K562 (cell line): ENCODE measurements at regions not wholly inside any gene's neighbourhood (a gene's known extent, or its start where the extent isn't known, plus 50 kb on each side); places are given as distances from the start of the nearest gene placed in this dataset.

Source experiments
- BRF2 ChIP-seq: IDR thresholded peaks from 3 replicates; pipeline ENCODE4 v1.6.1; 2011; ENCODE audit warnings: borderline replicate concordance, mild to moderate bottlenecking; ENCODE audit not compliant: insufficient read length, insufficient read depth
- E2F6 ChIP-seq, 2 experiments: IDR thresholded peaks; 2 replicates each; pipeline ENCODE4 v1.6.1; 2011; ENCODE audit warnings: borderline replicate concordance in 1 of 2, control low read depth in 1 of 2, low read depth in 1 of 2, low read length in 1 of 2, mild to moderate bottlenecking in 1 of 2, mixed read lengths in 1 of 2, moderate library complexity in 1 of 2; ENCODE audit not compliant: insufficient read depth in 1 of 2, insufficient read length in 1 of 2, poor library complexity in 1 of 2, severe bottlenecking in 1 of 2; ENCODE audit errors: extremely low read depth in 1 of 2
- GTF2B ChIP-seq: IDR thresholded peaks from 2 replicates; pipeline ENCODE4 v1.6.1; 2011; ENCODE audit not compliant: insufficient read length; ENCODE audit errors: extremely low read depth
- PBX2 ChIP-seq, 2 experiments: IDR thresholded peaks in 1 of 2; conservative IDR thresholded peaks in 1 of 2; 2 replicates each; pipeline ENCODE4 v1.6.1; 2016; ENCODE audit warnings: low read depth in 2 of 2, mild to moderate bottlenecking in 1 of 2, missing compliant biosample characterization in 1 of 2, missing genetic modification characterization in 1 of 2, moderate library complexity in 1 of 2
- SRF ChIP-seq, 2 experiments: fragments of 250-450, 450-650 bp in 1 of 2; sonication (Bioruptor Pico) in 1 of 2; sonication (generic) in 1 of 2; formaldehyde crosslinking; IDR thresholded peaks; 2 replicates each; pipeline versions ENCODE4 v1.5.0 to v1.5.1; 2020 to 2022; ENCODE audit warnings: mild to moderate bottlenecking in 1 of 2, missing genetic modification reagents in 1 of 2

GRCh38 chr3:127093312-127093711 lies 99.6 kb upstream of the PRR23E start (continued):
- TF ChIP-seq PBX2 (CRISPR knock-in tag; IDR thresholded peaks at IDR 0.05; ENCODE audit: low read depth) (no peak), PBX2 (tag; conservative IDR thresholded peaks at IDR 0.05; ENCODE audit: low read depth) (no peak), GTF2B (no peak), SRF (CRISPR knock-in tag; IDR thresholded peaks at IDR 0.05) (no peak), BRF2 (no peak), E2F6 (IDR thresholded peaks at IDR 0.05; ENCODE audit: borderline replicate concordance in 1 of 2, extremely low read depth in 1 of 2, insufficient read depth in 1 of 2, insufficient read length in 1 of 2, low read depth in 1 of 2, low read length in 1 of 2, poor library complexity in 1 of 2, severe bottlenecking in 1 of 2) (no peak)
